ENCODE measurements at regions not wholly inside any gene's neighbourhood (a gene's known extent, or its start where the extent isn't known, plus 50 kb on each side); places are given as distances from the start of the nearest gene placed in this dataset.
A peak's percentile ranks its signal among the peaks of the same experiment; 100 is the strongest.

GRCh38 chr2:198287706-198288105 lies 483.3 kb downstream of the PLCL1 start:
- no peak for TF ChIP-seq CTCF (IDR thresholded peaks at IDR 0.05; ENCODE audit: insufficient read depth, low read length, poor library complexity, severe bottlenecking)
- DNase-seq (ENCODE audit: low read depth), result peak; percentile 21
- no peaks in the 10 kb centered on the region for H3K36me3 ChIP-seq (ENCODE audit: control insufficient read depth, insufficient read depth, low read length)
- no peak overlapping the region for H3K4me3 ChIP-seq (ENCODE audit: low read depth, low read length)
- H3K27me3 ChIP-seq (ENCODE audit: control insufficient read depth, insufficient read depth, low read length), result no peaks in the 10 kb centered on the region

GRCh38 chr2:198285216-198285615 lies 480.8 kb downstream of the PLCL1 start:
- DNase-seq (ENCODE audit: low read depth), result no peak
- Histone ChIP-seq H3K36me3 (ENCODE audit: control insufficient read depth, insufficient read depth, low read length) (no peaks in the 10 kb centered on the region), H3K4me3 (ENCODE audit: low read depth, low read length) (no peak overlapping the region), H3K27me3 (ENCODE audit: control insufficient read depth, insufficient read depth, low read length) (no peaks in the 10 kb centered on the region)
- no peak for TF ChIP-seq CTCF (IDR thresholded peaks at IDR 0.05; ENCODE audit: insufficient read depth, low read length, poor library complexity, severe bottlenecking)

GRCh38 chr2:198283146-198283545 lies 478.8 kb downstream of the PLCL1 start:
- no peak overlapping the region for H3K4me3 ChIP-seq (ENCODE audit: low read depth, low read length)
- DNase-seq (ENCODE audit: low read depth), result no peak
- TF ChIP-seq CTCF (IDR thresholded peaks at IDR 0.05; ENCODE audit: insufficient read depth, low read length, poor library complexity, severe bottlenecking), result no peak
- no peaks in the 10 kb centered on the region for H3K27me3 ChIP-seq (ENCODE audit: control insufficient read depth, insufficient read depth, low read length)
- H3K36me3 ChIP-seq (ENCODE audit: control insufficient read depth, insufficient read depth, low read length), result no peaks in the 10 kb centered on the region

GRCh38 chr2:198282061-198282460 lies 477.7 kb downstream of the PLCL1 start:
- H3K4me3 ChIP-seq (ENCODE audit: low read depth, low read length), result no peak overlapping the region
- H3K36me3 ChIP-seq (ENCODE audit: control insufficient read depth, insufficient read depth, low read length), result no peaks in the 10 kb centered on the region
- H3K27me3 ChIP-seq (ENCODE audit: control insufficient read depth, insufficient read depth, low read length), result no peaks in the 10 kb centered on the region
- no peak for DNase-seq (ENCODE audit: low read depth)
- no peak for TF ChIP-seq CTCF (IDR thresholded peaks at IDR 0.05; ENCODE audit: insufficient read depth, low read length, poor library complexity, severe bottlenecking)

GRCh38 chr2:198280145-198280544 lies 475.8 kb downstream of the PLCL1 start:
- TF ChIP-seq CTCF (IDR thresholded peaks at IDR 0.05; ENCODE audit: insufficient read depth, low read length, poor library complexity, severe bottlenecking), result no peak
- no peak for DNase-seq (ENCODE audit: low read depth)
- no peaks in the 10 kb centered on the region for H3K36me3 ChIP-seq (ENCODE audit: control insufficient read depth, insufficient read depth, low read length)
- no peaks in the 10 kb centered on the region for H3K27me3 ChIP-seq (ENCODE audit: control insufficient read depth, insufficient read depth, low read length)
- H3K4me3 ChIP-seq (ENCODE audit: low read depth, low read length), result no peak overlapping the region

- DNase-seq (ENCODE audit: low read depth), result no peak
- TF ChIP-seq CTCF (IDR thresholded peaks at IDR 0.05; ENCODE audit: insufficient read depth, low read length, poor library complexity, severe bottlenecking), result no peak
- Histone ChIP-seq H3K4me3 (ENCODE audit: low read depth, low read length) (no peak overlapping the region), H3K36me3 (ENCODE audit: control insufficient read depth, insufficient read depth, low read length) (no peaks in the 10 kb centered on the region), H3K27me3 (ENCODE audit: control insufficient read depth, insufficient read depth, low read length) (no peaks in the 10 kb centered on the region)
These were observed 474.6 kb downstream of the PLCL1 start for GRCh38 chr2:198279026-198279425.
